Activated B cell treated with CpG ODN at 0.5 μM for 24 hours (primary cell): ENCODE measurements at regions not wholly inside any gene's neighbourhood (a gene's known extent, or its start where the extent isn't known, plus 50 kb on each side); places are given as distances from the start of the nearest gene placed in this dataset.
"Not testable (repeated sequence)": the region's sequence is repeated elsewhere in the genome, so short reads cannot be mapped to it uniquely, and the experiment has no call there.

Source experiments
- ATAC-seq: fragments of 200-7000 bp; cut with Tn5 transposase; one replicate; pipeline ENCODE4 v1.10.0; 2021; ENCODE audit warnings: low read depth, mild to moderate bottlenecking, moderate library complexity
- CTCF ChIA-PET: fragments of 350-600 bp; sonication (Branson Sonifier 250); formaldehyde crosslinking; loops from one replicate; lab custom pipeline; 2021; ENCODE audit warnings: antibody characterized with exemption; lab: Charles Lee
- POLR2A ChIA-PET: fragments of 350-600 bp; sonication (Branson Sonifier 250); formaldehyde crosslinking; loops from one replicate; lab custom pipeline; 2021; ENCODE audit warnings: antibody characterized with exemption; lab: Charles Lee
- DNase-seq: peaks from one replicate; pipeline ENCODE4 v3.0.0; 2022
- H3K27ac Mint-ChIP-seq: one replicate; pipeline ENCODE4 v1.8.0; 2020; ENCODE audit warnings: mixed read lengths
- H3K27me3 Mint-ChIP-seq: one replicate; pipeline ENCODE4 v1.8.0; 2021; ENCODE audit warnings: mixed read lengths
- H3K36me3 Mint-ChIP-seq: one replicate; pipeline ENCODE4 v1.8.0; 2021; ENCODE audit warnings: low read depth, mixed read lengths
- H3K4me1 Mint-ChIP-seq: one replicate; pipeline ENCODE4 v1.8.0; 2021; ENCODE audit warnings: mixed read lengths
- H3K4me3 Mint-ChIP-seq: one replicate; pipeline ENCODE4 v1.8.0; 2020; ENCODE audit warnings: mild to moderate bottlenecking, mixed read lengths
- H3K9me3 Mint-ChIP-seq: one replicate; pipeline ENCODE4 v1.8.0; 2020; ENCODE audit warnings: mixed read lengths
- intact Hi-C: fragments of 100-400 bp; cut with micrococcal nuclease; formaldehyde crosslinking; loops from one replicate; pipeline ENCODE4 v1.15.1; 2024
- TF ChIP-seq, protein P1 (sequence below): fragments of 200-600 bp; IDR thresholded peaks from one replicate; pipeline ENCODE4 v1.8.0; 2022; ENCODE audit warnings: antibody characterized with exemption, mild to moderate bottlenecking

DNA sequence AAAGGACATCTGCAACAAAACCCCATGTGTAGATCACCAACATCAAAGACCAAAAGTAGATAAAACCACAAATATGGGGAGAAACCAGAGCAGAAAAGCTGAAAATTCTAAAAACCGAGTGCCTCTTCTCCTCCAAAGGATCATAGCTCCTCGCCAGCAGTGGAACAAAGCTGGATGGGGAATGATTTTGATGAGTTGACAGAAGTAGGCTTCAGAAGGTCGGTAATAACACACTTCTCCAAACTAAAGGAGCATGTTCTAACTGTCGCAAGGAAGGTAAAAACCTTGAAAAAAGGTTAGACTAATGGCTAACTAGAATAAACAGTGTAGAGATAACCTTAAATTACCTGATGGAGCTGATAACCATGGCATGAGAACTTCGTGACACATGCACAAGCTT lies 109.9 kb upstream of the SYNCRIP start:
- no peak for ATAC-seq
- TF ChIP-seq, protein P1, sequence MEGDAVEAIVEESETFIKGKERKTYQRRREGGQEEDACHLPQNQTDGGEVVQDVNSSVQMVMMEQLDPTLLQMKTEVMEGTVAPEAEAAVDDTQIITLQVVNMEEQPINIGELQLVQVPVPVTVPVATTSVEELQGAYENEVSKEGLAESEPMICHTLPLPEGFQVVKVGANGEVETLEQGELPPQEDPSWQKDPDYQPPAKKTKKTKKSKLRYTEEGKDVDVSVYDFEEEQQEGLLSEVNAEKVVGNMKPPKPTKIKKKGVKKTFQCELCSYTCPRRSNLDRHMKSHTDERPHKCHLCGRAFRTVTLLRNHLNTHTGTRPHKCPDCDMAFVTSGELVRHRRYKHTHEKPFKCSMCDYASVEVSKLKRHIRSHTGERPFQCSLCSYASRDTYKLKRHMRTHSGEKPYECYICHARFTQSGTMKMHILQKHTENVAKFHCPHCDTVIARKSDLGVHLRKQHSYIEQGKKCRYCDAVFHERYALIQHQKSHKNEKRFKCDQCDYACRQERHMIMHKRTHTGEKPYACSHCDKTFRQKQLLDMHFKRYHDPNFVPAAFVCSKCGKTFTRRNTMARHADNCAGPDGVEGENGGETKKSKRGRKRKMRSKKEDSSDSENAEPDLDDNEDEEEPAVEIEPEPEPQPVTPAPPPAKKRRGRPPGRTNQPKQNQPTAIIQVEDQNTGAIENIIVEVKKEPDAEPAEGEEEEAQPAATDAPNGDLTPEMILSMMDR, result no peak
- no peaks in the 10 kb centered on the region for H3K9me3 Mint-ChIP-seq
- no peak overlapping the region for H3K4me3 Mint-ChIP-seq
- intact Hi-C loops, result no loop called here
- no peak overlapping the region for H3K27ac Mint-ChIP-seq
- no peaks in the 10 kb centered on the region for H3K4me1 Mint-ChIP-seq
- ChIA-PET CTCF (no interaction called here), POLR2A (no interaction called here)
- no peak for DNase-seq
- no peaks in the 10 kb centered on the region for H3K36me3 Mint-ChIP-seq
- peaks cover 8% of the 10 kb centered on the region for H3K27me3 Mint-ChIP-seq

DNA sequence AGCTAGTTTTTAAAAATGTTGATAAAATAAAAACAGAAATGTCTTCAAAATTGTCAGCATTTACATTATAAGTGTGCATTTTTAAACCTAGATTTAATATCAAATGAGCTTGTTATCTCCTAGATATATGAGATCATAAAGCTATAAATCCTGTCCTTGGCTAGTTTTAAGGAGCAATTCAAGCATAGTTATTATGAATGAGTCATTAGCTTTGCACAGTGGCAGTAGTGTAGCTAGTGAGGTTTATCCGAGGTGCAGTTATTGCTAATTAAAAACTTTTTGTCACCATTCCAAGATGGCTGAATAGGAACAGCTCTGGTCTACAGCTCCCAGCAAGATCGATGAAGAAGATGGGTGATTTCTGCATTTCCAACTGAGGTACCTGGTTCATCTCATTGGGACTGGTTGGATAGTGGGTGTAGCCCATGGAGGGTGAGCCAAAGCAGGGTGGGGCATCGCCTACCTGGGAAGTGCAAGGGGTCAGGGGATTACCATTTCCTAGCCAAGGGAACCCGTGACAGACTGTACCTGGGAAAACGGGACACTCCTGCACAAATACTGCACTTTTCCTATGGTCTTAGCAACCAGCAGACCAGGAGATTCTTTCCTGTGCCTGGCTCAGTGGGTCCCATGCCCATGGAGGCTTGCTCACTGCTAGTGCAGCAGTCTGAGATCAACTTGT lies 108.8 kb upstream of the SYNCRIP start:
- no peaks in the 10 kb centered on the region for H3K4me1 Mint-ChIP-seq
- no peaks in the 10 kb centered on the region for H3K9me3 Mint-ChIP-seq
- H3K4me3 Mint-ChIP-seq, result no peak overlapping the region
- intact Hi-C loops, result no loop called here
- peaks cover 8% of the 10 kb centered on the region for H3K27me3 Mint-ChIP-seq
- ChIA-PET POLR2A (interaction anchor here (1.3 kb wide), 1 partner anchor 109 kb away, joined by 3 read pairs; the partner anchor contains the start of gene SYNCRIP), CTCF (no interaction called here)
- ATAC-seq (no peak), DNase-seq (no peak)
- H3K36me3 Mint-ChIP-seq, result no peaks in the 10 kb centered on the region
- H3K27ac Mint-ChIP-seq, result no peak overlapping the region
- TF ChIP-seq, protein P1, result no peak

DNA sequence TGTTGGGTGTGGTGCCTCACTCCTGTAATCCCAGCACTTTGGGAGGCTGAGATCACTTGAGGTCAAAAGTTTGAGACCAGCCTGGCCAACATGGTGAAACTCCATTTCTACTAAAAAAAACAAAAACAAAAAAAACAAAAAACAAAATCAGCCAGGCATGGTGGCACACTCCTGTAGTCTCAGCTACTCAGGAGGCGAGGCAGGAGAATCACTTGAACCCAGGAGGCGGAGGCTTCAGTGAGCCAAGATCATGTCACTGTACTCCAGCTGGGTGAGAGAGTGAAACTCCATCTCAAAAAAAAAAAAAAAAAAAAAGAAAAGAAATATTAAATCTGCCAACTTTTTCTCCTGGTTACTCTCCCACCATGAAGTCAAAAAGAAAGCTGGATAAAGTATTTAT lies 107.5 kb upstream of the SYNCRIP start:
- intact Hi-C loops, H3K4me1 Mint-ChIP-seq, CTCF ChIA-PET, ATAC-seq, H3K36me3 Mint-ChIP-seq, H3K9me3 Mint-ChIP-seq, H3K27ac Mint-ChIP-seq, DNase-seq, H3K27me3 Mint-ChIP-seq, H3K4me3 Mint-ChIP-seq: not testable (repeated sequence)
- POLR2A ChIA-PET, result interaction anchor here (1.3 kb wide), 1 partner anchor 108 kb away, joined by 3 read pairs; the partner anchor contains the start of gene SYNCRIP

DNA sequence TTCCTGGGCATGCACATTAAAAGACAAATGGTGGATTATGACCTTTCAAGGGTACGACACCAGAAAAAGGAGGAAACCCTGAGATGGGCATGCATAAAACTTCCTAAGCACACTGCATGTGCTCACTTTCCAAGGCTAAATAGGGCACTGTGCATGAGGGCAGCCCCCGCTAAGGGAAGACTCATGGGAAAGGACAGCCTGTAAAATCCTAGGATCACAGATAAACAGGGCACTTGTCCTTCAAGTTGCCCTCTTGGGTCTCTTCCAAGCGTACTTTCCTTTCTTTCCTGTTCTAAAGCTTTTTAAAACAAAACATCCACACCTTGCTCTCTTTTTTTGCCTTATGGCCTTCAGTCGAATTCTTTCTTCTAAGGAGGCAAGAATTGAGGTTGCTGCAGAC lies 106.5 kb upstream of the SYNCRIP start:
- H3K36me3 Mint-ChIP-seq, result no peaks in the 10 kb centered on the region
- no peak overlapping the region for H3K4me3 Mint-ChIP-seq
- H3K9me3 Mint-ChIP-seq, result no peaks in the 10 kb centered on the region
- DNase-seq, result no peak
- peaks cover 8% of the 10 kb centered on the region for H3K27me3 Mint-ChIP-seq
- intact Hi-C loops, result no loop called here
- no peaks in the 10 kb centered on the region for H3K4me1 Mint-ChIP-seq
- TF ChIP-seq, protein P1, result no peak
- ChIA-PET CTCF (no interaction called here), POLR2A (no interaction called here)
- H3K27ac Mint-ChIP-seq, result no peak overlapping the region
- no peak for ATAC-seq

DNA sequence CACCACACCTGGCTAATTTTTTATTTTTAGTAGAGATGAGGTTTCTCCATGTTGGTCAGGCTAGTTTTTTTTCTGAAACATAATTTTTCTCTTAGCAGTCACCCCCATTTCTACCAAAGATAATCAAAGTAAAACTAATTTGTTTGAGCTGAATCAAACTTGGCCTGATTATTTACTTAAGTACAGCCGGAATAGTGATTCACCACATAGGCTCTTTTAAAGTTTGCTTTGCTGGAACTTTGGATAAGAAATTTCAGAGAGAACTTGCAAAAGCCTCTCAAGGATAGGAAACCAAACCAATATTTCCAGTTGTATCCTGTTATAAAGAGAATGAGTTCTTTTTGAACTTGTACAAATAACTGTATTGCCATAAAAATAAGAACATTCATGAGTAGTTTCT lies 105.0 kb upstream of the SYNCRIP start:
- ChIA-PET POLR2A (no interaction called here), CTCF (interaction anchor here (0.6 kb wide), 1 partner anchor 211 kb away, joined by 3 read pairs; no protein-coding TSS in a partner anchor)
- TF ChIP-seq, protein P1, result no peak
- no peak overlapping the region for H3K4me3 Mint-ChIP-seq
- no peaks in the 10 kb centered on the region for H3K9me3 Mint-ChIP-seq
- intact Hi-C loops, result no loop called here
- H3K36me3 Mint-ChIP-seq, result no peaks in the 10 kb centered on the region
- no peaks in the 10 kb centered on the region for H3K4me1 Mint-ChIP-seq
- peaks cover 4% of the 10 kb centered on the region for H3K27me3 Mint-ChIP-seq
- no peak for DNase-seq
- ATAC-seq, result no peak
- H3K27ac Mint-ChIP-seq, result no peak overlapping the region
